ENCODE measurements at regions not wholly inside any gene's neighbourhood (a gene's known extent, or its start where the extent isn't known, plus 50 kb on each side); places are given as distances from the start of the nearest gene placed in this dataset.

DNA sequence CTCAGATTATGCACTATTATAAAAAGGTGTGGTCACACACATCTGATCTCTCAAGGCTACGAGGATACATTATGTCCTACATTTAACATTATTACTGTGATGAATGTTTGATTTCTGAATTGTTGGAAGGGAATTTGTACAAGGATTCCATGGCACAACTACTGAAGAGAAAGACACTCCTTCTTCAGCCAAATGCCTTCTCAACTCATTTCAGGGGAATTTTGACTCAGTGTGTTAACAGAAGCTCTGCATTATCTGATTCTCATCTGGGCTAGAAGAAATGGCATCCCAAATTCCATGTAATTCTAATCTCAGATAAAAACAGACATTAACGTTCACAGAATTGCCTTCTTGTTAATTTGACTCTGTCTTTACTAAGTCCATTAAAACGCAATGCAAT, 477.7 kb downstream of the PDGFC start:
- DNase-seq: no peak

DNA sequence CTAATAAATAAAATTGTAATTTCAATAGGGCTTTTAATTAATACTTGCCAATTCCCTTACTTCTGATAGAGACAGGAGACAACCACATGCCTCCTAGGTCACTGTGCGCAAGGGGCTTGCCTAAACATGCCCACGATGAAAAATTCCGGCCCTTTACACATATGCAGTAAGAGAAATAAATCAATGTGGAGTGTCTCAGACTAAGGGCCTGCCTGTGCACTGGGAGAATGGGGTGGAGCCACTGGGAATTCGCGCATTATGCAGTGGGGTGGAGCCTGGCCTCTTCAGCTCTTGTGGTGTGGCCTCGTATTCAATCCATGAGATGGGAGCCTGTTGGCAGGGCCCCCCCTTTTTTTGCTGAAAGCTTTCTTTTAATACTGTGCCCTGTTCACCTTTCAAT, 484.5 kb downstream of the PDGFC start:
- DNase-seq: no peak

DNA sequence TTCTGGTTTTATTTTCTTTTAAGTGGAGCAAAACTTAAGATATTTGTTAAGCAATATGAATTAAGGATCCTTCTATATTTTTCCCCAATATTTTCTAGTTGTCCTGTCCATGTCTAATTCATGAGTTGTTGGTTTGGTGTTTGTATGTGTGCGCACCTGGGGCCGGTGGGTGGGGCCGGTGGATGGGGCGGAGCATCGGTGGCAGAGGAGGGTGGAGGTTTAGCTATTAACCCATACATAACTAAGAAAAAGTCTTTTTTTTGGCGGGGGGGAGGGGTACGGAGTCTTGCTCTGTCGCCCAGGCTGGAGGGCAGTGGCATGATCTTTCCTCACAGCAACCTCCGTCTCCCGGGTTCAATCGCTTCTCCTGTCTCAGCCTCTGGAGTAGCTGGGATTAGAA, 489.8 kb downstream of the PDGFC start:
- DNase-seq: no peak

DNA sequence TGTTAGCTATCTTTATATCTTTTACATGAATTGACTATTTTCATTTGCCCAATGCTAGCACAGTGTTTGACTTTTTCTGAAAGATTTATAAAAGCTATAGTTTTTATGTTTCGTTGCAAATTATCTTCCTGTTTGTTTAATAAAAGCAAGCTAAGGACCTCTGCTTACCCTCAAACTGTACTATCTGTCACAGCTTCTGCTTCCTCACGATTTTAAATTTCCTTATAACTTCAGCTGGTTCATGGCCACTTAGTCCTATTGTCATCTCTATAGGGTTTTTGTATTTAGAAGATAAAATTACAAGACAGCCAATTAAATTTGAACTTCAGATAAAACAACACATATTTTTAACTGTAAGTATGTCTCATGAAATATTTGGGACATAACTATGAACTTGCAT, 494.0 kb downstream of the PDGFC start:
- no peak for DNase-seq

DNA sequence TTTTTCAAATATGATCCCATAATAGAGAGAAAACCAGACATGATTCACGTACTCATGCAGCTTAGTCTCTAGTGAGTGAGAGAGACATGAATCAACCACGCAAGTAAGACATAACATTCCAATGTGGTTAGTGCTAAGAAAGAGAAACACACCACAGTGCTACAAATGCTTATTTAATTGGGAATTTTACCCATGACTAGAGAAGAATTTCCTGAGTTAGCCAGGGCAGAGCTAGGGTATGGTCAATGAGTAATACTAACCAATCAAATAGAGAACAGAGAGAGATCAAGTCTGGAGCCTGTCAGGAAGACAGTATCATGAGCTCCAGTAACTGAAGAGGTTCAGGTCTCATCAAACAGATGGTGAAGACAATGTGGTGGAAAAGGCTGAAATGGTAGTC, 495.2 kb downstream of the PDGFC start:
- DNase-seq: no peak

DNA sequence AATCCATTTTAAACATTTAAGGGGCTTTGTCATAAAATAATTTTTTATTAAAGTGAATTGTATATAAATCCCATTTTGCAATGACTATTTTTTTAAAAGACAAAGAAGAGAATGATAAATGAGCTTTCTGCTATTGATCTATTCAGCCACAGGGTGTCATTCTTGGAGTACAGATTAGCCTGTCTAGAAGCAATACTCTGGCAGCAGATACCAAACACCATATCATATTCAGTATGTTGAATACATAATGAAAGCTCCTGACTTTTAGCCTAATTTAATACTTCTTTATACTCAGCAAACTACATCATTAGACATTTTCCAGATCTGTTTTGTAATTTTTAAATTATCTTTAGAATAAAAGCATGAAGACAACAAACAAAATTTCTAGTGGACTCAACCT, 496.3 kb downstream of the PDGFC start:
- DNase-seq: peak in 1 of 5 experiments; percentile 1

DNA sequence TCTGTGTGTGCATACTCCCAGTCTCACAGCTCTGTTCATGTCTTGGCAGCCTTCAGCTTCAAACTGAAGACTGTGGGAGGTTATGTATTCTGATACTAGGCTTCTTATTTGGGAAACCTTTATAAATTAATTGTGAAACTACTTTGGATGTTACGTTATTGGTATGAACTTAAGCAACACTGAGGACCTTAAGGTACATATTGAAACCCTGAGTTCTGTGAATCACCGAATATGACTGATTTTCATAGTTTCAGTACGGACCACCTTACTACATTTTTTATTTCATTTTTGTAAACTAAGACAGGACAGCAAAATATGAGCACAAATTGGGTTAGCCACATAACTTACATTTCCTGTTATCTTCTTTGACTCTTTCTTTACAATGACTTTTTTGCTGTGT, 498.4 kb downstream of the PDGFC start:
- peak in 1 of 5 experiments; percentile 39 for DNase-seq

DNA sequence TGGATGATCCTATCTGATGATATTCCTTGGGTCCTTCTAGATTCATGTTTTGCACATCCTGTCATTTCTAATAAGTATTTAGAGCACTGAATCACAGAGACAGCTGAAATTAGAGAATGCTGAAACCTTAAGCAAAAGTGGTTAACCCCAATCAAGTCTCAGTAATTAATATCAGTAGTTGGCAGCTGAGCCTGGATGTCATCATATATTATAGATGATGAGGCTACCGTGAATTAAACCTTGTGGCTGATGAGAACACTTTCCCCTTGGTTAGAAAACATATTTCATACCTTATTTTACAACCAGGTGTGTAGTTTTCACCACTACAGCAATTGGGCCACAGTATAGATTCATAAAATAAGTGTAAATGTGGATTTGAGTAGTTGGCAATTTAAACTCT, 499.0 kb downstream of the PDGFC start:
- DNase-seq: no peak

DNA sequence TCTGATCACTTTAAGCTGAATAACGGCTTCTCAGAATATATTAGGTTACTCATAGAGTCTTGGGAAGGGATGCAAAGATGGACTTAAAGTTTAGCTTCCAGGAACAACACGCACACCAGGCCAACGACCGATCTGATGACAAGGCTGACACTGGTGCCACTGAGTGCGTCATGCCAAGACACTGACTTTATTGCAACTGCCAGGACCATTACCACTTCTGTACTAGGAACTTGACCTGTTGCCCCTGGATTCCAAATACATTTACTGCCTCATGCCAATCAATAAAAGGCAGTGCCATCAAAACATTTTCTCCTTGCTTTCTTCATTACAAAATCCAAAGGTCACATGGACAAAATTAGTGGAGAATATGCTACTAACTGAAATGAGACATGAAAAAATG, 505.9 kb upstream of the CTSO start:
- no peak for DNase-seq

DNA sequence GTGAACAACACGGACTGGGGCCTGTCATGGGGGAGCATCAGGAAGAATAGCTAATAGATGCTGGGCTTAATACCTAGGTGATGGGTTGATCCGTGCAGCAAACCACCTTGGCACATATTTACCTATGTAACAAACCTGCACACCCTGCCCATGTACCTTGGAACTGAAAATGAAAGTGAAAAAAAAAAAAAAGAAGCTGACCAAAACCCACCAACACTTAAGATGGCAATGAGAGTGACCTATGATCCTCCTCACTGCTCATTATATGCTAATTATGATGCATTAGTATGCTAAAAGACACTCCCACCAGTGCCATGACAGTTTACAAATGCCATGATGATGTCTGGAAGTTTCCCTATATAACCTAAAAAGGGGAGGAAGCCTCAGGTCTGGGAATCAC, 503.2 kb upstream of the CTSO start:
- DNase-seq: no peak

DNA sequence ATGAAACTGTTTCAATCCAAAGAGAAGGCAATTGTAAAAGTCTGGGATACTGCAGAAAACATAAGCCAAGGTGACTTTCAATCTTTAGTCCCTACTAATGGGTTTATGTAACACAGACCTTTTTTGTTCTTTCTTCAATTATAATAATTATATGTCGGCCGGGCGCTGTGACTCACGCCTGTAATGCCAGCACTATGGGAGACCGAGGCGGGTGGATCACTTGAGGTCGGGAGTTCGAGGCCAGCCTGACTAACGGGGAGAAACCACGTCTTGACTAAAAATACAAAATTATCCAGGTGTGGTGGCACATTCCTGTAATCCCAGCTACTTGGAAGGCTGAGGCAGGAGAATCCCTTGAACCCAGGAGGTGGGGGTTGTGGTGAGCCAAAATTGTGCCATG, 489.8 kb upstream of the CTSO start:
- DNase-seq: no peak

DNA sequence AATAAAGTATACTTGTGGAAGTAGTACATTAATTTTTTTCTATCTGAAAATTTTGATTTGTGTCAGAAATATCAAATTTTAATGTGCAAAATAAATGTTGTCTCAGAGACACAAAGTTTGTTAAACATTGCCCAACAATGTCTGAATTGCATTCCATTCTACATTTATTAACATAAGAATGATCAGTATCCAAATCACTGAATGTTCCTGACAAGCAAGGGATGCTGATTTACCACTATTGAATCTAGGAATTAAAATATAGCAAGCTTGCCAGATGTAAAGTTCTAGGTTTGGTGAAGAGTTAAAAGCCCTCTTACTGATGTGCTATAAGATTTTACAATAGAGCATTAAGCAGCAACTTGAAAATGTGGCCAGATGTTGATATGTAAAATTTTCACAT, 489.2 kb upstream of the CTSO start:
- DNase-seq: no peak

DNA sequence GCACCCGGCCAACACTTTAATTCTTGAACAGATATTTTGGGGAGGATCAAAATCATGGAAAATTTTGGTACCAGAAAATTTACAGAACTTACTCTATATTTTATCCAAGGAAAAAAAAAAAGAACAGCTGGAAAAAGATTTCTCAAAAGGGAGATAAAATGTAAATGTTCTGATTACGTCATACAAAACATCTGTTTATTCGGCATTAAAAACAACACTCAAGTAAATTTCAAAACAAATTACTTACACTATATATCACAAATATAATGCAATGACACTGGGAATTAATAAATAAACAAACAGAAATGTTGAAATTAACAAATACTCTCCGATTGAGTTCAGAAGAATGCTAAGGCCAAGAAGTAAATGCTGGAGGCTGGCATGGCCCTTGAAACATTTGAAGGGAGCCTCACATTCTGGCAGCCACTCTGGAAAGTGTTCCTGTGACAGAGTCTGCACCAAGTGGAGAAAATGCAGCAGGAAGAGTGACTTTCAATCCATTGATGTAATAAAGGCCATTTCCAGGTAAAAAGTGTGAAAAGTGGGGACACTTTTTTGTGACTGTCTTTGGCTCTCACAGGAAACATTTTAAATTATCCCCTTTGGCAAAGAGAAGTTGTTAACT, 486.0 kb upstream of the CTSO start:
- no peak for DNase-seq

DNA sequence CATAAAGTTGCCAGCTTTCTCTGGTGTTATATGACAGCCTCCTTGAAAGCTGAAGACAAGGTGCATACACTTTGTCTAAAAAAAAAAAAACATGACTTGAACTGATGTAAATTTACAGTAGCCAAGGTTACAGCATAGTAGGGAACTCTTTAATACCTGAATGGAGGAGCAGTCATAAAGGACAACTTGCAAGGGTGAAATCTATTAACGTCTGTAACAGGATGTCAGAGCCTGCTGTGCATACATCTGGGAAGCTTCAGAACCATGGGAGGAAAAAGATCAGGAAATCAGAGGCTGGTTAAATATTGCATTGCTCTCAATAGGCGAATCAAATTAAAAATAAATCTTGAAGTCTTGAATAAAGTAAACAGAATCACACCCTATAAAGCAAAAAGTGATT, 484.0 kb upstream of the CTSO start:
- DNase-seq: no peak

DNA sequence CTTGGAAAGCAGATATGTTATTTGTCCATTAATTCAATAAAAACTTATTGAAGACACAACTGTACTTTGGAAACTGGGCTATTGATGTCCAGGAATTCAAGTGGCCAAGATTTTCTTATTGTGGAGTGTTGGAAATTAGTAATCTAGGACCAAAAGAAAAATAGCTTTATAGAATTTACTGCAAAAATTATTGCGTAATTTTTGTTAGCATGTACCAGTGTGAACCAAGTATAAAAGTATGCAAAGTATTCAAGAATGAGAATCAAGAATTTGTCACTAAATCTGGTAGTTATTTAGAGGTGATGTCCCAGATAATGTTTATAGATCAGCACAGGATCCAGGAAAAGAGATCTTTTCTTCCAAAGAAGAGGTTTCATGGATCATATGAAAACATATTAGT, 468.9 kb upstream of the CTSO start:
- no peak for DNase-seq

DNA sequence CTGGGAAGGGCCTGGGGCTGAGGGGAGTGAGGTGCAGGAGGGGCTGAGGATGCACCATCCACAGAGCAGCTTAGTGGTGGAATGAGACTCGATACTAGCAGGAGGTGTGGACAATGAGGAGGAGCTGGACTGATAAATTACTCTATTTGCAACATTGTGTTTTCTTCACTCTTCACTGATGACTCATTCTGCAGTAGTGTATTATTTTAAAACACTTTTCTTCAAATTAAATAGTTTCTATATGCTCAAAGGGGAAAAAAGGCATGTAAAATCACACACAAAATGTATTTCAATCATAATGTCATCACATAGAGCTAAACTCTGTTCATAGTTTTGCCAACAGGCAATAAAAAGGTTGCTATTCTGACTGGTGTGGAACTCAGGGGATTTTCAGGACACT, 467.0 kb upstream of the CTSO start:
- DNase-seq: no peak

DNA sequence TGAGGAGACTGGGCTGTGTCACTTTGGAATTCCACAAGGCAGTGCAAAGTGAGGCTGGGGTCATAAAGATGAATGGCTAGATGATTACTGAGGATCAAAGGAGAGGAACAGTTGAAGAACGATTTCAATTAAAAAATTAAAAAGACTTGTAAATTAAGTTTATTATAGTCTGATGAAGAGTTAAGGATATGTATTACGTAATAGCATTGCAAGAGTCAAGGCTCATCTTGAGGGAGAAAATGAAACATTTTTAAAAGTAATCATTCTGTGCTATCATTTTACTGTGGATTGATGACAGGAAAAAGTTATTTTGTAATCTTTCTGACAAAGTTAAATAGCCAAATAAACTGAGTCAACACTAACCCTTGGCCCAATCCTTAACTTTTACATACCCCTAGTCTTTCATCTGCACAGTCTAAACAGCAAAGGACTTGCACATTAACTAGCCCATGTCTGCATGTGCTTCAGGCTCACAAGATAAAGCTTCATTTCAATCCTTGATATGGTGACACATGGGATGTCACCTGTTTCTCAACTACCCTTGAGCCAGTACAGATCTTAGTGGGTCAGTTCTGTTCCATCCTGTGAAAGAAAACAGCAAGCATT, 465.5 kb upstream of the CTSO start:
- DNase-seq: no peak

DNA sequence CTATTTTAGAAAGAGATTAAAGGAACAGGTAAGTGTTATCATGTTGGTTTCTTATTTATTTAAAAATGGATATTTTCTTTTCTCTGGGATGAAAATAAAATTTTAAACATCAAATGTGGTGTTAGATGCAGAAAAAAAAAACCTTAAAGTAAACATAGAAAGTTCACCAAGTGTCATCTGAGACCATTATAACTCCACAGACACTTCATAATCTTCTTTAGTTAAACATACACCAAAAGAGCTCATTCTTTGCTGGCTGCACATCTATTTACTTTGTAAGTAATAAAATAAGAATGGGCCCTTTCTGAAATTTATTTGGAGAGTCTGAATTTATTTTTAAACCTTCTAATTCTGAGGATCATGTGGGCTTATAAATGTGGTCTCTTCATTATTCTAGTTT, 460.7 kb upstream of the CTSO start:
- DNase-seq: no peak

DNA sequence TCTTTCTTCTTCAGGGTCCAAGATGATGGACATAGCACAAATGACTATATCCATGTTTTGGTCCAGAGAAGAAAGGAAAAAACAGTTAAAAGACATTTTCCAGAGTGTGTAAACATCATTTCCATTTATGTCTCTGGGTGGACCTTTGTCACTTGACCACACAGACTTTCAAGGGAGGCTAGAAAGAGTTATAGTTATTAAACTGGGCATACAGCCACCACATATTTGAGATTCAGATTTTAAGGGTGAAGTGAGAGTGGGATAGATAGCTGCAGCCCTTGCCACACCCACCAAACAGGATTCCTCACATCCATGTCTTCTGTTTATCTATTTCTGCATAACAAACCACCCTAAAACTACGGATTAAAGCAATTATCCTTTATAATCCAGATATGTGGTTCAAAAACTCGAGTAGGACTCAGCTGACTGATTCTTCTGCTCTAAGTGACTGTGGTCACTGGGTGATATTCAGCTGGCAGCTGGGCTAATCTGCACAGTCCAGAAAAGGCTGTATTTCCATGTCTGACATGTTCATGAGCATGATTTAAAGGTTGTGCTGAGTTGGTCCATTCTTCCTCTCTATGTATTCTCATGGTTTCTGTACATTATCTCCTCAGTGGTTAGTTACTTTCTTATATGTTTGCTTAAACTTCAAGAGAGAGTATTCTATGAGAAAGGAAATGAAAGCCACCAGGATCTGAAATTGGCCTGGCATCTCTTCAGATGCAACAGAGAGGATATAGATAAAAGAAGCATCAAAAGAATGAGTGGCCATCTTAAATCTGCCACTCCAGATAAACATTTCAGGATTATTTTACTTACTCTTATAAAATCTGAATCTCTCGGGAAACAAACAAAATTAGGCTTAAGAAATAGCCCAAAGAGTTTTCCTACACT, 459.8 kb upstream of the CTSO start:
- no peak for DNase-seq

DNA sequence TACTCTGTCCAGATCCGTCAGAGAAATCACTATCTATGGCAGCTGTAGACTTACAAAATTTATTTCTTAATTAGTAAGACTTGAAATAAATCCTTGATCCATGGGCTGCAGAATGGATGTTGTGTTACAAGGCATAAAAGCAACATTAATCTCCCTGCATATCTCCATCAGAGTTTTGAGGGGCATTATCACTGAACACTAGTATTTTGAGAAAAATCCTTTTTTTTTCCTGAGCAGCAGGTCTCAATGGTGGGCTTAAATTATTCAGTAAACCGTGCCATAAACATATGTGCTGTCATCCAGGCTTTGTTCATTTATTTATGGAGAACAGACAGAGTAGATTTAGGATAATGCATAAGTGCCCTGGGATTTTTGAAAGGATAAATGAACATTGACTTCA, 457.9 kb upstream of the CTSO start:
- no peak for DNase-seq

DNA sequence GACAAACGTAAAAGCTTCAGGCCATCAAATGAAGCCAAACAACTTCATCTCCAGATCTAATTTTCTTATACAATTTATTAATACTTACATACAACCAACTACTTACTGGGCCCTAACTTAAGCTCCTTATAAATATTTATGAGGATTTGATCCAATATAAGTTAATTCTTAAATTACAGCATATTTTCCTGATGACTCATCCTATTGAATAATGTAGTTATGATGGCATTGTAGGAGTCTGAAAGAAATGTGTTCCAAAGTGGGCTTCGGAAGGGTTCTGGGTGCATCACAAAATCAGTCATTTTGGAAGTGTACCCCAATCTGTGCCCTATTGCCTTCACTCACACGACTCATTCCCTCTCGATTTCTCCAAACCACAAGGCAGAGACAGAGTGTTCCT, 455.1 kb upstream of the CTSO start:
- DNase-seq: no peak

DNA sequence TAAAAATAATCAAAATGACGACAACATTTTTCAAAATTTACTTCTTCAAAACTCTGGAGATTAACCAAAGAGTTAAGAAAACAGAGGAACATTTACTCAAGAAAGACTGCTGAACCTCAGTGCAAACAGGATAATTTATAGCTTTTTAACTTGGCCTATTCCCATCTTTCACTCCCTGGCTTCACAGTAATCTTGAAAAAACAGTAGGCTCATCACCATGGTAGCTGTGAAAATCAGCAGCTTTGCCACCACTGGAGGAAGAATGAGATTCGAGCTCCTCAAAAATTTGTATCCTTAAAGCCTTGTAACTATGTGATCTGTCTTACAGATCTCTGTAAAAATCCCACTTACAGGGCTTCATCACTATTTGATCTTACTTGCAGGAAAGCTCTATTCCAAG, 447.7 kb upstream of the CTSO start:
- DNase-seq: no peak

DNA sequence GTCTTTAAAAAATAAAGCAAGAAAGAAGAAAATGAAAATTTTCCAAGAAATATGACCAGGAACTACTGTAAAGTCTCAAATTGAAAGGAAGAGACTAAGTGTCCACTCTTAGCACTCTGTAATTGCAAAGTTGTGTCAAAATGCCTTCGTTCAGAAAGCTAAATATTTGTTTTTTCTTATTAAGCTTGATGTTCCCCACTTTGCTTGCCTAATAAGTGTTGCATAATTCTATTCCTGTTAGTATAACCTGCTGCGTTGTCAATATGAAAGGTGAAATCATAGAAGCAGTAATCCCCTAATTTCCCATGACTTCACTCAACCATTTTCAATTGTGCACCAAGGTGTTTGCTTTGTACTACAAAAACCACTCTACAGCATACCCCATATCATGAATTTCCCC, 442.9 kb upstream of the CTSO start:
- DNase-seq: no peak

DNA sequence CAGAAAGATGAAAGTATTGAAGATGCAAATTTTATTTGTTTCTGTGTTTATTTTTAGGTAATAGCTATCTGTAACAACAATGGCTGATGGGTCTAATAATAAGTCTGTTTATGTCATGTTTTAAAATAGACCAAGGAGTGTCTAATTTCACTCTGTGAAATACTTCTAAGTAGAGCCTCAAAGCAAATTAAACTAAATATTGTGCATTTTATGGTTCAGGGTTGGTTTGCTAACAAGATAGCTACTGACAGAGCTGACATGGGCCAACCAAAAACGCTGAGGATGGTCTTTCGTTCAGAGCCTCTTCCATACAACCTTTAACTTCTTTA, 437.6 kb upstream of the CTSO start:
- DNase-seq: no peak
